ENCODE measurements at regions not wholly inside any gene's neighbourhood (a gene's known extent, or its start where the extent isn't known, plus 50 kb on each side); places are given as distances from the start of the nearest gene placed in this dataset.

DNA sequence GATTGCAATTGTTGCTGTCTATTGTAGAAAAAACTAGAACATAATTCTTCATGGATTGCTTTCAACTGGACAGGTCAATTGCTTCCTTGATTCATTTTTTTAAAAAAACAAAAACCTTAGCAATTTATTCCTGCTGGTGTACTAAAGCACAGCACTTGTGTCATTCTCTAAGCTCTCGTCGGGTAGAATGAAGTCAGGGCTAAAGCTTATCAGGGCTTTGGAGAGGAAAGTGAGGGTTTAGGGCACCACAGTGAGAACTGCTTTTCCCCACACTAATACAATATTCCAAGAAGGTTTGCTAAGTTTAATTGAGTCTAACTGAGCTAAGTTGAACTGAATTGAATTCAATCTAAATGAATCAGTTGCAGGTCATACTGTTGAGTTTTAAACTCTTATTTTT, 76.4 kb upstream of the TLR3 start:
- TF ChIP-seq, protein P1, sequence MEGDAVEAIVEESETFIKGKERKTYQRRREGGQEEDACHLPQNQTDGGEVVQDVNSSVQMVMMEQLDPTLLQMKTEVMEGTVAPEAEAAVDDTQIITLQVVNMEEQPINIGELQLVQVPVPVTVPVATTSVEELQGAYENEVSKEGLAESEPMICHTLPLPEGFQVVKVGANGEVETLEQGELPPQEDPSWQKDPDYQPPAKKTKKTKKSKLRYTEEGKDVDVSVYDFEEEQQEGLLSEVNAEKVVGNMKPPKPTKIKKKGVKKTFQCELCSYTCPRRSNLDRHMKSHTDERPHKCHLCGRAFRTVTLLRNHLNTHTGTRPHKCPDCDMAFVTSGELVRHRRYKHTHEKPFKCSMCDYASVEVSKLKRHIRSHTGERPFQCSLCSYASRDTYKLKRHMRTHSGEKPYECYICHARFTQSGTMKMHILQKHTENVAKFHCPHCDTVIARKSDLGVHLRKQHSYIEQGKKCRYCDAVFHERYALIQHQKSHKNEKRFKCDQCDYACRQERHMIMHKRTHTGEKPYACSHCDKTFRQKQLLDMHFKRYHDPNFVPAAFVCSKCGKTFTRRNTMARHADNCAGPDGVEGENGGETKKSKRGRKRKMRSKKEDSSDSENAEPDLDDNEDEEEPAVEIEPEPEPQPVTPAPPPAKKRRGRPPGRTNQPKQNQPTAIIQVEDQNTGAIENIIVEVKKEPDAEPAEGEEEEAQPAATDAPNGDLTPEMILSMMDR (IDR thresholded peaks at IDR 0.05; ENCODE audit: low read depth, low read length), result no peak
- no peak for TF ChIP-seq EZH2phosphoT487 (IDR thresholded peaks at IDR 0.05; ENCODE audit: low read depth)
